Activated T-cell treated with anti-CD3 and anti-CD28 coated beads, Interleukin-2, amount 50 U/mL, for 4 hours (primary cell): ENCODE measurements at regions not wholly inside any gene's neighbourhood (a gene's known extent, or its start where the extent isn't known, plus 50 kb on each side); places are given as distances from the start of the nearest gene placed in this dataset.

Experiments used
- ATAC-seq, 2 donors: fragments of 200-7000 bp; cut with Tn5 transposase; one replicate each; pipeline ENCODE4 v1.10.0; 2021
- DNase-seq: peaks from one replicate; pipeline ENCODE4 v3.0.0-alpha.2; 2020
- H3K27me3 Mint-ChIP-seq: one replicate; pipeline ENCODE4 v1.8.0; 2021; ENCODE audit warnings: low read depth, mixed read lengths
- H3K36me3 Mint-ChIP-seq: one replicate; pipeline ENCODE4 v1.8.0; 2022; ENCODE audit warnings: mixed read lengths; ENCODE audit not compliant: insufficient read depth
- H3K4me1 Mint-ChIP-seq: one replicate; pipeline ENCODE4 v1.8.0; 2021; ENCODE audit warnings: low read depth, mixed read lengths
- H3K4me3 Mint-ChIP-seq: one replicate; pipeline ENCODE4 v1.8.0; 2021; ENCODE audit warnings: mild to moderate bottlenecking, moderate library complexity, mixed read lengths
- H3K9me3 Mint-ChIP-seq: one replicate; pipeline ENCODE4 v1.8.0; 2021; ENCODE audit warnings: mixed read lengths

DNA sequence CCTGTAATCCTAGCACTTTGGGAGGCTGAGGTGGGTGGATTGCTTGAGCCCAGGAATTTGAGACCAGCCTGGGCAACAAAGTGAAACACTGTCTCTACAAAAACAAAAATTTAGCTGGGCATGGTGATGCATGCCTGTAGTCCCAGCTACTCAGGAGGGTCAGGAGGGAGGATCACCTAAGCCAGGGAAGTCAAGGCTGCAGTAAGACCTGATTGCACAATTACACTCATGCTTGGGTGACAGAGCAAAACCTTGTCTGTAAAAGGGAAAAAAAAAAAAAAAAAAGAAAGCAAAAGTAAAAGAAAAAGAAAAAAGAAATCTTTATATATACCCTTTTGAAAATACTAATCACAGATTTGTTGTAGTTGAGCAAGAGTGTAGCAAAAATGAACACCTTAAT, 801.0 kb upstream of the IGFBP7 start:
- H3K4me1 Mint-ChIP-seq, result no peaks in the 10 kb centered on the region
- DNase-seq (no peak), ATAC-seq (no peak)
- no peak overlapping the region for H3K4me3 Mint-ChIP-seq
- no peaks in the 10 kb centered on the region for H3K27me3 Mint-ChIP-seq
- no peaks in the 10 kb centered on the region for H3K36me3 Mint-ChIP-seq
- H3K9me3 Mint-ChIP-seq, result peaks cover 14% of the 10 kb centered on the region

DNA sequence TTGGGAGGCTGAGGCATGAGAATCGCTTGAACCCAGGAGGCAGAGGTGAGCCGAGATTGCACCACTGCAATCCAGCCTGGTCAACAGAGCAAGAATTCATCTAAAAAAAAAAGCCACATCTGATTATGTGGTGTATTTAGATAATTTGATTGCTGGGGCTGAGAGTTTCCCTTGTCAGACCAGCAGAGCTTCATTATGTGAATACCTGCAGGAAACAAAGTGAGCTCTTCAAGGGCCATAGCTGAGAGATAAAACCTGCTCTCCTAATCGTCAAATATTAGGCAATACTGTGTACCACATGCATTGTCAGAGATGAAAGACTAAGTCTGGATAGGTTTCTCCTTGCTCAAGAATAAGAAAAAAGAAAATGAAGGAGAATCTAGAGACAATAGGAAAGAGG, 800.0 kb upstream of the IGFBP7 start:
- no peaks in the 10 kb centered on the region for H3K36me3 Mint-ChIP-seq
- DNase-seq, result no peak

DNA sequence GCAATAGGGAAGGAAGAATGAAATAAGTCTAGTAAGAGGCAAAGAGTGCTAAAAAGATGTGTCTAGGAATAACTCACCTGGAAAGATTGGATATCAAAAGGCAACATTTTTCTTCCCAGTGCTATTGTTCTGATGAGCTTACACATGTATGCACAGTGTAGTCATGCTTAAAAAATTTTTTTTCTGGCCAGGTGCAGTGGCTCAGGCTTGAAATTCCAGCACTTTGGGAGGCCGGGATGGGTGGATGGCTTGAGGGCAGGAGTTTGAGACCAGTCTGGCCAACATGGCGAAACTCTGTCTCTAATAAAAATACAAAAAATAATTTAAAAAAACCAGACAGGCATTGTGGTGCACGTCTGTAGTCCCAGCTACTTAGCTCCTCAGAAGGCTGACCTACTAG, 795.8 kb upstream of the IGFBP7 start:
- Mint-ChIP-seq H3K9me3 (peaks cover 4% of the 10 kb centered on the region), H3K36me3 (no peaks in the 10 kb centered on the region), H3K27me3 (no peaks in the 10 kb centered on the region), H3K4me3 (no peak overlapping the region), H3K4me1 (no peaks in the 10 kb centered on the region)
- no peak for ATAC-seq
- no peak for DNase-seq

More for the DNA sequence above, 800.0 kb upstream of the IGFBP7 start:
- no peak for ATAC-seq
- Mint-ChIP-seq H3K4me3 (no peak overlapping the region), H3K4me1 (no peaks in the 10 kb centered on the region), H3K27me3 (no peaks in the 10 kb centered on the region), H3K9me3 (peaks cover 10% of the 10 kb centered on the region)

DNA sequence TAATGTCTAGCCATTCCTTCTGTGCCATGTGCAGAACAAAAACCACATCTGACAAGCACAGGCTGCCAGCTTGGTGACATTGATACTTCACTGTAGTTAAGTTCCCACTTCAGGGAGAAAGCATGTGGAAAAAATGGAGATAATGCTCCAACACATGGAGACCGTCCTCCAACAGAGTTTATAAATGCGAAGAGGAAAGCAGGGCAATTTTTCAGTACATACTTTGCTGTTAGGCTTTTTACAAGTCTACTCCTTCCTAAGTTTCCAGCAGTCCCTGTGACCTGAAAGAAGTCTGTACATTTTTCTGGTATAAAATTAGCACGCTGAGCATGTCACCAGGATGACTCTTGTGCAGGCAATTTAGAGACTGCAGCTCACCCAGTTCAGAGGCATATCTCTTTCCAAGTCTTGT, 766.9 kb upstream of the IGFBP7 start:
- Mint-ChIP-seq H3K9me3 (peaks cover 10% of the 10 kb centered on the region), H3K36me3 (no peaks in the 10 kb centered on the region), H3K27me3 (no peaks in the 10 kb centered on the region), H3K4me1 (no peaks in the 10 kb centered on the region), H3K4me3 (no peak overlapping the region)
- no peak for DNase-seq
- ATAC-seq, result no peak

DNA sequence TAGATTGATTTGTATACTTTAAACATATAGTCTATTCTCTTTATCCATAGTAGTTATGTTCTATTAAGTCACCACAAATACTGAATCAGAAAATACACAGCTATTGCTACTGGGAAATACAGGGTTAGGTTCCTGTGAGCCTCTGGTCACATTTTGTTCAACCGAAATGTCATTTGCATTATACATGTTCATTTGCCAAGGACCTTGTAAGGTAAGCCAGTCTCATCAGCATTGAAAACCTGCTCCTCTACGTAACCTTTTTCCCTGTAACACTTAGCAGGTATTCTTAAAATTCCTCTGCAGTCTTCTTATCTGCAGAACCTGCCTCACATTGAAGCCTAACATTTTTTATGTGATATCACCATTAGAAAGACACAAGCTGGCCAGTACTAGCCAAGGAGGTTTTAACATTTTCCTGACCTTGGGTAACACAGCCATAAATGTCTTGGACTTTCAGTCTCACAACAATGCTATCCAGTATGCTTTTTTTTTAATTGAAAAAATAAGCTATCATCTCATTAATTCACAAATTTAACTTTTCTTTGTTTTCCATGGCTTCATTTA, 765.7 kb upstream of the IGFBP7 start:
- DNase-seq (no peak), ATAC-seq (no peak)
- no peak overlapping the region for H3K4me3 Mint-ChIP-seq
- no peaks in the 10 kb centered on the region for H3K27me3 Mint-ChIP-seq
- no peaks in the 10 kb centered on the region for H3K4me1 Mint-ChIP-seq
- peaks cover 4% of the 10 kb centered on the region for H3K9me3 Mint-ChIP-seq
- no peaks in the 10 kb centered on the region for H3K36me3 Mint-ChIP-seq

DNA sequence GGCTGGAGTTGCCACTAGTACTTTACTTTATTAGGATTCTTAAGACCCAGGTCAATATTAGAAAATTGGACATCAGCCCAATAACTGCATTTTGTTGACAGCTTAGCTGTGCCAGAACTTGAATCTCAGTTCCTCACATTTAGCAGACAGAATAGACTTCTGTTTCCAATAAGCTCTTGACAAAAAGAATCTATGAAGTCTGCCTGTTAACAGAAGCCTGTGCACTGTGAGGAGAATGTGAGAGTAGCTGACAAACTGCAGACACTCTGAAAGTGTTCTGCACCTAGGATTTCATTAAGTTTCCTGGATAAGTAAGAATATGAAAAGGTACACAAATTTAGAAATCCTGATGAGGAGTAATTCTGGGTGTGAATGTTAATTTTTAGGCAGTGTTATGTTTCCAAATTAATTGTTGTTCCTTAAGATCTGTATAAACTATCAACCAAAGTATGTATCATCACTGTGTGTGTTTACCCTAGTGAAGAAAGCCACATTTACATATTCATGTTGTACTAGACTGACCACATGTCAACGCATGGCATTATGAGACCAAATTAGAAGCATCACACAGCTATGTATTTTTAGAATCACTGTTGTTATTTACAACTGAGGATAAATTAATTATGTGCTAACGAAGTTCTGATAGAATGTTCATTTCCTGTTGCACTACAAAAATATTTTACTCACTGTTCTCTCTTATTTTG, 756.4 kb upstream of the IGFBP7 start:
- Mint-ChIP-seq H3K9me3 (no peaks in the 10 kb centered on the region), H3K27me3 (no peaks in the 10 kb centered on the region), H3K4me3 (no peak overlapping the region), H3K4me1 (no peaks in the 10 kb centered on the region), H3K36me3 (no peaks in the 10 kb centered on the region)
- DNase-seq (no peak), ATAC-seq (no peak)

GRCh38 chr4:57865264-57865663, 755.1 kb upstream of the IGFBP7 start:
- no peak for ATAC-seq
- Mint-ChIP-seq H3K27me3 (no peaks in the 10 kb centered on the region), H3K4me3 (no peak overlapping the region), H3K36me3 (no peaks in the 10 kb centered on the region), H3K9me3 (no peaks in the 10 kb centered on the region), H3K4me1 (no peaks in the 10 kb centered on the region)
- DNase-seq, result no peak

- Mint-ChIP-seq H3K4me1 (no peaks in the 10 kb centered on the region), H3K9me3 (peaks cover 11% of the 10 kb centered on the region), H3K36me3 (no peaks in the 10 kb centered on the region), H3K27me3 (no peaks in the 10 kb centered on the region), H3K4me3 (no peak overlapping the region)
- DNase-seq (no peak), ATAC-seq (no peak)
Observed at GRCh38 chr4:57854748-57855147, 744.6 kb upstream of the IGFBP7 start.

GRCh38 chr4:57850141-57850540, 740.0 kb upstream of the IGFBP7 start:
- Mint-ChIP-seq H3K9me3 (peaks cover 17% of the 10 kb centered on the region), H3K36me3 (no peaks in the 10 kb centered on the region), H3K27me3 (no peaks in the 10 kb centered on the region), H3K4me3 (no peak overlapping the region), H3K4me1 (no peaks in the 10 kb centered on the region)
- DNase-seq (no peak), ATAC-seq (no peak)

GRCh38 chr4:57832083-57832482, 721.9 kb upstream of the IGFBP7 start:
- Mint-ChIP-seq H3K4me1 (no peaks in the 10 kb centered on the region), H3K9me3 (peaks cover 4% of the 10 kb centered on the region), H3K36me3 (no peaks in the 10 kb centered on the region), H3K27me3 (no peaks in the 10 kb centered on the region), H3K4me3 (no peak overlapping the region)
- DNase-seq, result no peak
- no peak for ATAC-seq

DNA sequence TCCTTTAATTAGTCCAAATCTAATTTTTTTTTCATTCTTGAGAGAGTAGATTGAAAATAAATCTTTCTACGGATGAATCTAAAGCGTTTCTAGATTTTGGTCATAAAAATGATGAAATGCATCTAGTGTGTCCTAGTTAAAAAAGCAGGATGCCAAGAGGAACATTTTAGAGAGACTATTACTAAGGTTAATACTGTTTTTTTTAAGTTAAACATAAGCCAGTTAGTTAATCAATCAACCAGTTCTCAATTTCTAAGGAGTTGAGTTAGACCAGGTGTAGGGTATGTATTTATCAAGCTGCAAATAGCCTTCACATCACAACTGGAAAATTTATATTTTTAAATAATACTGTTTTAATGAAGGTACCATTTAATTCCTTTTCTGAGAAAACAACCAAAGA, 679.5 kb upstream of the IGFBP7 start:
- no peak for DNase-seq

GRCh38 chr4:57777876-57778275, 667.7 kb upstream of the IGFBP7 start:
- peaks cover 14% of the 10 kb centered on the region for H3K9me3 Mint-ChIP-seq

More for the DNA sequence above, 679.5 kb upstream of the IGFBP7 start:
- ATAC-seq, result no peak
- H3K4me1 Mint-ChIP-seq, result no peaks in the 10 kb centered on the region
- H3K9me3 Mint-ChIP-seq, result peaks cover 3% of the 10 kb centered on the region
- H3K4me3 Mint-ChIP-seq, result no peak overlapping the region
- H3K27me3 Mint-ChIP-seq, result no peaks in the 10 kb centered on the region
- H3K36me3 Mint-ChIP-seq, result no peaks in the 10 kb centered on the region

DNA sequence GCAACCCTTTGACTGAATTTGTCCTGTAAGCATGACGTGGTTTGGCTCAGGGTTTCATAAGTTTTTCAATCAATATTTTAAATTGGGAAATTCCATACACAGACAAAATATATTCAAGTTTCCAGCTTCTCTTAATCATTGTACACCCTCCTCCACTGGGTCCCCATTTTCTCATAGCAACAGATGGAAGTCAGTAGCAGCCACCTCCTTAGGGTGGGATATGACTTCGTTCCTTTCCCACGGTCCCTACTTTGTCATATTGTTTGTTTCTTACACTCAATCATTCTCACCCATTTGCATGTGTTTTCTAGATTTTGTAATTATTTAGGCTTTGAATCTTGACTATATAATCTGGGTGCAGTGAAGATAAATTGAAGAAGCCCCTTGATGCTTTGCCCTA, 664.5 kb upstream of the IGFBP7 start:
- H3K36me3 Mint-ChIP-seq, result no peaks in the 10 kb centered on the region

More at GRCh38 chr4:57777876-57778275, 667.7 kb upstream of the IGFBP7 start:
- no peak for ATAC-seq
- Mint-ChIP-seq H3K27me3 (no peaks in the 10 kb centered on the region), H3K36me3 (no peaks in the 10 kb centered on the region), H3K4me1 (no peaks in the 10 kb centered on the region), H3K4me3 (no peak overlapping the region)
- no peak for DNase-seq

DNA sequence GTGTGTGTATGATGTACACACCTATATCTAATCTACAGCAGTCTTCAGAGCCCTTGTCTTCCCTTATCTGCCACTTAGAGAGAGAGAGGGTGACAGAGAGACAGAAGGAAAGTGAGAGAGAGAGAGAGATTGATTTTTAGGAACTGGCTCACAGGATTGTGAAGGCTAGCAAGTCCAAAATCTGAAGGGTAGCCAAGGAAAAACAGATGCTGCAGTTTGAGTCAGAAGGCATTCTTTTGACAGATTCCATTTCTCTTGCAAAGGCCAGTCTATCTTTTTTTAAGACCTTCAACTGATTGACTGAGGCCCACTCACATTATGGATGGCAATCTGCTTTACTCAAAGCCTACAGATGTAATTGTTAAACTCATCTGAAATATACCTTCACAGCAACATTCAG, 664.0 kb upstream of the IGFBP7 start:
- DNase-seq (no peak), ATAC-seq (no peak)
- H3K27me3 Mint-ChIP-seq, result no peaks in the 10 kb centered on the region
- H3K4me3 Mint-ChIP-seq, result no peak overlapping the region
- H3K4me1 Mint-ChIP-seq, result no peaks in the 10 kb centered on the region
- H3K36me3 Mint-ChIP-seq, result no peaks in the 10 kb centered on the region
- H3K9me3 Mint-ChIP-seq, result peaks cover 11% of the 10 kb centered on the region

More for the DNA sequence above, 664.5 kb upstream of the IGFBP7 start:
- no peak for DNase-seq
- no peak for ATAC-seq
- Mint-ChIP-seq H3K4me3 (no peak overlapping the region), H3K9me3 (peaks cover 11% of the 10 kb centered on the region), H3K4me1 (no peaks in the 10 kb centered on the region), H3K27me3 (no peaks in the 10 kb centered on the region)

- no peak for DNase-seq
- Mint-ChIP-seq H3K27me3 (no peaks in the 10 kb centered on the region), H3K36me3 (no peaks in the 10 kb centered on the region), H3K4me1 (no peaks in the 10 kb centered on the region), H3K9me3 (peaks cover 11% of the 10 kb centered on the region), H3K4me3 (no peak overlapping the region)
- no peak for ATAC-seq
Observed at GRCh38 chr4:57766341-57766740, 656.2 kb upstream of the IGFBP7 start.
